Stimulated activated CD4-positive, alpha-beta T cell treated with anti-CD3 and anti-CD28 coated beads, Interleukin-15, amount 100 ng/mL, for 48 hours (primary cell): ENCODE measurements at regions not wholly inside any gene's neighbourhood (a gene's known extent, or its start where the extent isn't known, plus 50 kb on each side); places are given as distances from the start of the nearest gene placed in this dataset.
"Not testable (repeated sequence)": the region's sequence is repeated elsewhere in the genome, so short reads cannot be mapped to it uniquely, and the experiment has no call there.

Experiments
- DNase-seq, 2 donors: peaks; one replicate each; pipeline ENCODE4 v3.0.0-alpha.2; 2020; ENCODE audit warnings: low read depth in 2 of 2

- DNase-seq: no peak
These were observed 111.9 kb upstream of the PPARGC1A start for GRCh38 chr4:24001486-24002329.

GRCh38 chr4:24000470-24000831 is 110.6 kb upstream of the PPARGC1A start:
- no peak for DNase-seq

GRCh38 chr4:23999714-24000469 is 110.0 kb upstream of the PPARGC1A start:
- no peak for DNase-seq

GRCh38 chr4:23993373-23993772 is 103.5 kb upstream of the PPARGC1A start:
- no peak for DNase-seq

GRCh38 chr4:23991444-23991843 is 101.6 kb upstream of the PPARGC1A start:
- no peak for DNase-seq

- no peak for DNase-seq
These were observed 96.4 kb upstream of the PPARGC1A start for GRCh38 chr4:23986270-23986669.

- no peak for DNase-seq
These were observed 91.5 kb upstream of the PPARGC1A start for GRCh38 chr4:23981328-23981727.

GRCh38 chr4:23979534-23979933 is 89.7 kb upstream of the PPARGC1A start:
- DNase-seq: no peak

GRCh38 chr4:23978002-23978401 is 88.2 kb upstream of the PPARGC1A start:
- no peak for DNase-seq

- DNase-seq: no peak
These were observed 86.6 kb upstream of the PPARGC1A start for GRCh38 chr4:23976423-23976822.

- DNase-seq: no peak
These were observed 83.5 kb upstream of the PPARGC1A start for GRCh38 chr4:23973308-23973855.

- no peak for DNase-seq
These were observed 83.0 kb upstream of the PPARGC1A start for GRCh38 chr4:23972805-23973204.

GRCh38 chr4:23972187-23972586 is 82.3 kb upstream of the PPARGC1A start:
- DNase-seq: no peak

- no peak for DNase-seq
These were observed 80.5 kb upstream of the PPARGC1A start for GRCh38 chr4:23970201-23970850.

- DNase-seq: no peak
These were observed 79.8 kb upstream of the PPARGC1A start for GRCh38 chr4:23969635-23970145.

GRCh38 chr4:23967281-23967680 is 77.4 kb upstream of the PPARGC1A start:
- no peak for DNase-seq

- DNase-seq: no peak
These were observed 76.9 kb upstream of the PPARGC1A start for GRCh38 chr4:23966725-23967124.

- DNase-seq: no peak
These were observed 72.6 kb upstream of the PPARGC1A start for GRCh38 chr4:23962462-23962861.

GRCh38 chr4:23961395-23961794 is 71.5 kb upstream of the PPARGC1A start:
- DNase-seq: not testable (repeated sequence)

- DNase-seq: no peak
These were observed 69.7 kb upstream of the PPARGC1A start for GRCh38 chr4:23959396-23960148.

GRCh38 chr4:23958749-23959148 is 68.9 kb upstream of the PPARGC1A start:
- DNase-seq: no peak
